Panc1 (cell line): ENCODE measurements at regions not wholly inside any gene's neighbourhood (a gene's known extent, or its start where the extent isn't known, plus 50 kb on each side); places are given as distances from the start of the nearest gene placed in this dataset.

Experiments used
- ATAC-seq: fragments of 200-7000 bp; cut with Tn5 transposase; 2 replicates; pipeline ENCODE4 v1.9.1; 2020; ENCODE audit warnings: mild to moderate bottlenecking, moderate library complexity
- BruUV-seq: library from RNA; stranded (reverse); fragments of 400-500 nt; replicated peaks from 2 replicates; lab custom pipeline; 2021; lab: Mats Ljungman, UMichigan
- CTCF ChIA-PET: fragments of 300-600 bp; sonication (Branson Sonifier 250); formaldehyde crosslinking; loops from one replicate; lab custom pipeline; 2022; ENCODE audit warnings: antibody characterized with exemption; lab: Charles Lee
- POLR2A ChIA-PET: fragments of 300-600 bp; sonication (Branson Sonifier 250); formaldehyde crosslinking; loops from one replicate; lab custom pipeline; 2022; ENCODE audit warnings: antibody characterized with exemption; lab: Charles Lee
- DNase-seq: peaks from one replicate; pipeline ENCODE4 v3.0.0-alpha.2; 2010; ENCODE audit warnings: low read depth, low spot score
- H3K27ac ChIP-seq: 2 replicates; pipeline ENCODE4 v1.5.1; 2011; ENCODE audit warnings: mild to moderate bottlenecking, low read length, inconsistent platforms
- H3K27me3 ChIP-seq: fragments of 200-500 bp; sonication (Bioruptor generic); 2 replicates; pipeline ENCODE4 v1.6.0; 2014; ENCODE audit warnings: low read length, inconsistent platforms; ENCODE audit not compliant: control insufficient read depth, insufficient read depth
- H3K36me3 ChIP-seq: fragments of 200-500 bp; sonication (Bioruptor generic); 2 replicates; pipeline ENCODE4 v1.5.1; 2014; ENCODE audit warnings: inconsistent platforms, mild to moderate bottlenecking, low read length, moderate library complexity; ENCODE audit not compliant: control insufficient read depth, insufficient read depth
- H3K4me1 ChIP-seq: 2 replicates; pipeline ENCODE4 v1.5.1; 2011; ENCODE audit warnings: inconsistent platforms, mild to moderate bottlenecking, low read length, moderate library complexity; ENCODE audit not compliant: control insufficient read depth, insufficient read depth
- H3K4me3 ChIP-seq, 2 experiments: 2 replicates each; pipeline ENCODE4 v1.5.1; 2011 to 2012; ENCODE audit warnings: low read depth in 2 of 2, low read length in 2 of 2, mild to moderate bottlenecking in 2 of 2, inconsistent platforms in 1 of 2, moderate library complexity in 1 of 2
- H3K9me3 ChIP-seq: fragments of 200-500 bp; sonication (Bioruptor generic); 2 replicates; pipeline ENCODE4 v1.5.1; 2014; ENCODE audit warnings: low read depth, mild to moderate bottlenecking, inconsistent platforms, low read length, moderate library complexity; ENCODE audit not compliant: control insufficient read depth, insufficient read depth
- CTCF ChIP-seq: fragments of 450-650 bp; IDR thresholded peaks from 2 replicates; pipeline ENCODE4 v1.5.1; 2017; ENCODE audit warnings: mild to moderate bottlenecking
- POLR2AphosphoS5 ChIP-seq: IDR thresholded peaks from 2 replicates; pipeline ENCODE4 v1.6.1; 2012; ENCODE audit warnings: mild to moderate bottlenecking, low read depth, low read length, moderate library complexity
- SIN3A ChIP-seq: IDR thresholded peaks from 2 replicates; pipeline ENCODE4 v1.6.1; 2012; ENCODE audit warnings: low read depth, mild to moderate bottlenecking, low read length, moderate library complexity, borderline replicate concordance; ENCODE audit not compliant: insufficient read depth
- TCF7L2 ChIP-seq: IDR thresholded peaks from 2 replicates; pipeline ENCODE4 v1.6.1; 2011; ENCODE audit warnings: mild to moderate bottlenecking, low read depth, low read length, inconsistent platforms
- in situ Hi-C: cut with HindIII; loops from 2 replicates; pipeline ENCODE4 v1.10.0; 2016; ENCODE audit warnings: low sequenced_read_pairs, low pct_unique_long_range_greater_than_20kb
- intact Hi-C: fragments of 100-400 bp; cut with micrococcal nuclease; formaldehyde crosslinking; loops from one replicate; pipeline ENCODE4 v1.10.0; 2022; ENCODE audit not compliant: unreplicated experiment
- TF ChIP-seq, protein P1 (sequence below), 2 experiments: IDR thresholded peaks; 2 replicates each; pipeline ENCODE4 v1.6.1; 2011 to 2012; ENCODE audit warnings: low read depth in 2 of 2, control low read depth in 1 of 2, low read length in 1 of 2, mild to moderate bottlenecking in 1 of 2, moderate library complexity in 1 of 2; ENCODE audit not compliant: insufficient read depth in 1 of 2

DNA sequence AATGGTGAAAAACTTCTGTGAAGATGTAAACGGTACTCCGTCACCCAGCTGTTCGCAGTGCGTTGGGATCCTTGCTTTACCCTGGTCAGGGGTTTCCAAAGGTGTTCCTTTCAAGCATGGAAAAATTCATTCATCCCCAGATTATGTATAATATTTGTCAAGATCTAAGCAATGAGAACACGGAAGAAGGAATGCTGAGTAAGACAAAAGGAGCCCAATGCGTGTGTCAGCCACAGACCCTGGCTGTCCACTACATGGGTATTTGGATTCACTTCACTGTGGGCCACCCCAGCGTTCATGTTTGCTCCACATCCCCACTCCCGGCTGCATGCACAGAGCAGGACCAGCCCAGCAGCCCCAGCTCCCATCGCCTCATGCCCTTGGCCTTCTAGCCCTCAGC is 241.3 kb upstream of the CELF2 start:
- H3K4me1 ChIP-seq: no peaks in the 10 kb centered on the region
- TF ChIP-seq TCF7L2 (no peak), SIN3A (no peak), POLR2AphosphoS5 (no peak)
- TF ChIP-seq, protein P1, sequence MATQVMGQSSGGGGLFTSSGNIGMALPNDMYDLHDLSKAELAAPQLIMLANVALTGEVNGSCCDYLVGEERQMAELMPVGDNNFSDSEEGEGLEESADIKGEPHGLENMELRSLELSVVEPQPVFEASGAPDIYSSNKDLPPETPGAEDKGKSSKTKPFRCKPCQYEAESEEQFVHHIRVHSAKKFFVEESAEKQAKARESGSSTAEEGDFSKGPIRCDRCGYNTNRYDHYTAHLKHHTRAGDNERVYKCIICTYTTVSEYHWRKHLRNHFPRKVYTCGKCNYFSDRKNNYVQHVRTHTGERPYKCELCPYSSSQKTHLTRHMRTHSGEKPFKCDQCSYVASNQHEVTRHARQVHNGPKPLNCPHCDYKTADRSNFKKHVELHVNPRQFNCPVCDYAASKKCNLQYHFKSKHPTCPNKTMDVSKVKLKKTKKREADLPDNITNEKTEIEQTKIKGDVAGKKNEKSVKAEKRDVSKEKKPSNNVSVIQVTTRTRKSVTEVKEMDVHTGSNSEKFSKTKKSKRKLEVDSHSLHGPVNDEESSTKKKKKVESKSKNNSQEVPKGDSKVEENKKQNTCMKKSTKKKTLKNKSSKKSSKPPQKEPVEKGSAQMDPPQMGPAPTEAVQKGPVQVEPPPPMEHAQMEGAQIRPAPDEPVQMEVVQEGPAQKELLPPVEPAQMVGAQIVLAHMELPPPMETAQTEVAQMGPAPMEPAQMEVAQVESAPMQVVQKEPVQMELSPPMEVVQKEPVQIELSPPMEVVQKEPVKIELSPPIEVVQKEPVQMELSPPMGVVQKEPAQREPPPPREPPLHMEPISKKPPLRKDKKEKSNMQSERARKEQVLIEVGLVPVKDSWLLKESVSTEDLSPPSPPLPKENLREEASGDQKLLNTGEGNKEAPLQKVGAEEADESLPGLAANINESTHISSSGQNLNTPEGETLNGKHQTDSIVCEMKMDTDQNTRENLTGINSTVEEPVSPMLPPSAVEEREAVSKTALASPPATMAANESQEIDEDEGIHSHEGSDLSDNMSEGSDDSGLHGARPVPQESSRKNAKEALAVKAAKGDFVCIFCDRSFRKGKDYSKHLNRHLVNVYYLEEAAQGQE (IDR thresholded peaks at IDR 0.05; ENCODE audit: insufficient read depth in 1 of 2, low read depth in 2 of 2, low read length in 1 of 2): no peak
- BruUV-seq: no TSS peak
- CTCF ChIA-PET: no interaction called here
- H3K27me3 ChIP-seq: no peaks in the 10 kb centered on the region
- ATAC-seq: no peak
- no peaks in the 10 kb centered on the region for H3K9me3 ChIP-seq
- in situ Hi-C loops (no loop called here), intact Hi-C loops (no loop called here)
- DNase-seq: no peak
- H3K27ac ChIP-seq: no peak overlapping the region
- POLR2A ChIA-PET: no interaction called here
- no peaks in the 10 kb centered on the region for H3K36me3 ChIP-seq
- H3K4me3 ChIP-seq: no peak overlapping the region

GRCh38 chr10:10777279-10777678 is 240.4 kb upstream of the CELF2 start:
- in situ Hi-C loops: no loop called here
- no peak overlapping the region for H3K27ac ChIP-seq
- H3K4me1 ChIP-seq: no peaks in the 10 kb centered on the region
- no peak for TF ChIP-seq POLR2AphosphoS5
- TF ChIP-seq, protein P1 (IDR thresholded peaks at IDR 0.05; ENCODE audit: insufficient read depth in 1 of 2, low read depth in 2 of 2, low read length in 1 of 2): no peak
- intact Hi-C loops: no loop called here
- no TSS peak for BruUV-seq
- DNase-seq (no peak), ATAC-seq (no peak)
- ChIA-PET CTCF (no interaction called here), POLR2A (no interaction called here)
- no peak overlapping the region for H3K4me3 ChIP-seq
- H3K36me3 ChIP-seq: no peaks in the 10 kb centered on the region
- no peaks in the 10 kb centered on the region for H3K9me3 ChIP-seq
- H3K27me3 ChIP-seq: no peaks in the 10 kb centered on the region

- CTCF ChIA-PET: no interaction called here
- POLR2A ChIA-PET: no interaction called here
Measured at GRCh38 chr10:10777723-10778122, 239.9 kb upstream of the CELF2 start.

More at GRCh38 chr10:10777723-10778122, 239.9 kb upstream of the CELF2 start:
- Histone ChIP-seq H3K27ac (no peak overlapping the region), H3K27me3 (no peaks in the 10 kb centered on the region), H3K36me3 (no peaks in the 10 kb centered on the region), H3K4me3 (no peak overlapping the region), H3K9me3 (no peaks in the 10 kb centered on the region), H3K4me1 (no peaks in the 10 kb centered on the region)
- DNase-seq (no peak), ATAC-seq (no peak)
- BruUV-seq: no TSS peak
- TF ChIP-seq POLR2AphosphoS5: no peak
- no peak for TF ChIP-seq TCF7L2
- TF ChIP-seq, protein P1 (IDR thresholded peaks at IDR 0.05; ENCODE audit: insufficient read depth in 1 of 2, low read depth in 2 of 2, low read length in 1 of 2): no peak
- TF ChIP-seq SIN3A: no peak
- no peak for TF ChIP-seq CTCF
- in situ Hi-C loops: no loop called here
- intact Hi-C loops: no loop called here
